Liver (tissue), 8 donors: ENCODE measurements at regions not wholly inside any gene's neighbourhood (a gene's known extent, or its start where the extent isn't known, plus 50 kb on each side); places are given as distances from the start of the nearest gene placed in this dataset.

ENCODE experiments used
- DNase-seq: peaks from one replicate; pipeline ENCODE4 v3.0.0-alpha.2; 2017; ENCODE audit warnings: low spot score
- H3K27ac ChIP-seq, 2 donors: one replicate each; pipeline ENCODE4 v1.7.0; 2013; ENCODE audit warnings: inconsistent platforms in 2 of 2, low read length in 2 of 2, control low read depth in 1 of 2, low read depth in 1 of 2, mild to moderate bottlenecking in 1 of 2
- H3K27me3 ChIP-seq, 4 donors: one replicate each; pipeline versions ENCODE4 v1.6.1 to v1.7.0; 2013; ENCODE audit warnings: low read length in 3 of 4, inconsistent platforms in 1 of 4, mild to moderate bottlenecking in 1 of 4, moderate library complexity in 1 of 4; ENCODE audit not compliant: control insufficient read depth in 4 of 4, insufficient read depth in 4 of 4
- H3K36me3 ChIP-seq, 4 donors: one replicate each; pipeline versions ENCODE4 v1.6.1 to v1.7.0; 2013; ENCODE audit warnings: low read length in 3 of 4, mild to moderate bottlenecking in 3 of 4, low read depth in 1 of 4, moderate library complexity in 1 of 4; ENCODE audit not compliant: control insufficient read depth in 4 of 4, insufficient read depth in 3 of 4
- H3K4me1 ChIP-seq, 4 donors: one replicate each; pipeline versions ENCODE4 v1.6.1 to v1.7.0; 2013; ENCODE audit warnings: low read length in 3 of 4, mild to moderate bottlenecking in 3 of 4, moderate library complexity in 1 of 4; ENCODE audit not compliant: control insufficient read depth in 4 of 4, insufficient read depth in 4 of 4
- H3K4me3 ChIP-seq, 3 donors: one replicate each; pipeline versions ENCODE4 v1.6.1 to v1.7.0; 2013; ENCODE audit warnings: low read length in 3 of 3, control low read depth in 1 of 3, low read depth in 1 of 3, mild to moderate bottlenecking in 1 of 3
- H3K9ac ChIP-seq, 2 donors: one replicate each; pipeline ENCODE4 v1.7.0; 2013; ENCODE audit warnings: low read length in 2 of 2, mild to moderate bottlenecking in 2 of 2, moderate library complexity in 2 of 2, control low read depth in 1 of 2, low read depth in 1 of 2
- H3K9me3 ChIP-seq, 4 donors: one replicate each; pipeline versions ENCODE4 v1.6.1 to v1.7.0; 2013; ENCODE audit warnings: low read length in 3 of 4; ENCODE audit not compliant: control insufficient read depth in 4 of 4
- EGR1 ChIP-seq, 2 donors: IDR thresholded peaks; 2 replicates each; pipeline ENCODE4 v1.6.1; 2016 to 2018; ENCODE audit warnings: antibody characterized with exemption in 2 of 2, low read depth in 2 of 2
- FOXA1 ChIP-seq: IDR thresholded peaks from 2 replicates; pipeline ENCODE4 v1.6.1; 2016; ENCODE audit warnings: antibody characterized with exemption
- FOXA2 ChIP-seq: IDR thresholded peaks from 2 replicates; pipeline ENCODE4 v1.6.1; 2016; ENCODE audit warnings: antibody characterized with exemption
- GABPA ChIP-seq, 2 donors: IDR thresholded peaks in 1 of 2; conservative IDR thresholded peaks in 1 of 2; 2 replicates each; pipeline ENCODE4 v1.6.1; 2016; ENCODE audit warnings: antibody characterized with exemption in 2 of 2, mild to moderate bottlenecking in 1 of 2, moderate library complexity in 1 of 2
- HNF4A ChIP-seq, 2 donors: conservative IDR thresholded peaks; 2 replicates each; pipeline ENCODE4 v1.6.1; 2016; ENCODE audit warnings: antibody characterized with exemption in 2 of 2, mild to moderate bottlenecking in 2 of 2
- HNF4G ChIP-seq: IDR thresholded peaks from 2 replicates; pipeline ENCODE4 v1.6.1; 2016; ENCODE audit warnings: antibody characterized with exemption
- JUND ChIP-seq, 2 donors: IDR thresholded peaks; 2 replicates each; pipeline ENCODE4 v1.6.1; 2016; ENCODE audit warnings: antibody characterized with exemption in 2 of 2
- NR2F2 ChIP-seq: IDR thresholded peaks from 2 replicates; pipeline ENCODE4 v1.6.1; 2016; ENCODE audit warnings: antibody characterized with exemption
- RAD21 ChIP-seq, 2 donors: IDR thresholded peaks; 2 replicates each; pipeline ENCODE4 v1.6.1; 2016; ENCODE audit warnings: antibody characterized with exemption in 2 of 2, mild to moderate bottlenecking in 2 of 2
- RXRA ChIP-seq, 2 donors: IDR thresholded peaks; 2 replicates each; pipeline ENCODE4 v1.6.1; 2017 to 2018; ENCODE audit warnings: antibody characterized with exemption in 2 of 2, mild to moderate bottlenecking in 1 of 2
- TAF1 ChIP-seq: conservative IDR thresholded peaks from 2 replicates; pipeline ENCODE4 v1.6.1; 2016; ENCODE audit warnings: antibody characterized with exemption, mild to moderate bottlenecking
- YY1 ChIP-seq: IDR thresholded peaks from 2 replicates; pipeline ENCODE4 v1.6.1; 2016; ENCODE audit warnings: antibody characterized with exemption, mild to moderate bottlenecking
- WGBS: extraction: QIAGEN DNeasy Blood & Tissue Kit; methylation state at CpG from one replicate; pipeline ENCODE4 v1.1.7; 2013; 5-methylcytosine and 5-hydroxymethylcytosine counted together
- TF ChIP-seq, protein P1 (sequence below): IDR thresholded peaks from 2 replicates; pipeline ENCODE4 v1.6.1; 2016; ENCODE audit warnings: antibody characterized with exemption
- TF ChIP-seq, protein P2 (sequence below): IDR thresholded peaks from 2 replicates; pipeline ENCODE4 v1.6.1; 2016; ENCODE audit warnings: antibody characterized with exemption
- TF ChIP-seq, protein P3 (sequence below): fragments of 150-350 bp; IDR thresholded peaks from 2 replicates; pipeline ENCODE4 v1.5.1; 2017; ENCODE audit warnings: improper control_type of control experiment, low read depth, low read length; ENCODE audit not compliant: missing input control
- TF ChIP-seq, protein P4 (sequence below): IDR thresholded peaks from 2 replicates; pipeline ENCODE4 v1.6.1; 2016; ENCODE audit warnings: antibody characterized with exemption
- TF ChIP-seq, protein P5 (sequence below): IDR thresholded peaks from 2 replicates; pipeline ENCODE4 v1.6.1; 2016; ENCODE audit warnings: antibody characterized with exemption, mild to moderate bottlenecking
- donor health status: healthy.
- donor health status: healthy.
- donor health status: healthy.
- donor health status: healthy.
- donor health status: healthy.

DNA sequence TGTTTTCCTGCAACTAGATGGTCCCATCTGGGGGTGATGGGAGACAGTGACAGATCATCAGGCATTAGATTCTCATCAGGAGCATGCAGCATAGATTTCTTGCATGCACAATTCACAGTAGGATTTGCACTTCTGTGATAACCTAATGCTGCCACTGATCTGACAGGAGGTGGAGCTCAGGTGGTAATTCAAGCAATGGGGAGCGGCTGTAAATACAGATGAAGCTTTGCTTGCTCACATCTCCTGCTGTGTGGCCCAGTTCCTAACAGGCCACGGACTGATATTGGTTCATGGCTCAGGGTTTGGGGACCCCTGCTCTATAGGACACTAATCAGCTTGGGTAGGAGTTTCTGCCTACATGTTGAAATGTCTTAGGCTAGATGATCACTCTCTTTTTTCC lies 320.0 kb downstream of the PRDM2 start:
- Histone ChIP-seq H3K9me3 (peaks cover 0 to 4% (median 0%) of the 10 kb centered on the region in 4 donors), H3K27ac (no peak overlapping the region), H3K9ac (no peak overlapping the region), H3K36me3 (no peaks in the 10 kb centered on the region), H3K4me3 (no peak overlapping the region), H3K4me1 (no peaks in the 10 kb centered on the region), H3K27me3 (peaks cover 0 to 22% (median 3%) of the 10 kb centered on the region in 4 donors)
- WGBS = 71% methylated on average over 2 of the region's 2 CpGs
- TF ChIP-seq GABPA (IDR thresholded peaks at IDR 0.05 in 1 of 2, conservative IDR thresholded peaks at IDR 0.05 in 1 of 2) (no peak), RXRA (IDR thresholded peaks at IDR 0.05) (no peak), TAF1 (no peak), FOXA2 (no peak), HNF4G (no peak), HNF4A (conservative IDR thresholded peaks at IDR 0.05) (no peak), FOXA1 (no peak), YY1 (no peak), EGR1 (IDR thresholded peaks at IDR 0.05; ENCODE audit: low read depth in 2 of 2) (no peak), NR2F2 (no peak), RAD21 (IDR thresholded peaks at IDR 0.05) (no peak), JUND (IDR thresholded peaks at IDR 0.05) (no peak)
- TF ChIP-seq, protein P1, sequence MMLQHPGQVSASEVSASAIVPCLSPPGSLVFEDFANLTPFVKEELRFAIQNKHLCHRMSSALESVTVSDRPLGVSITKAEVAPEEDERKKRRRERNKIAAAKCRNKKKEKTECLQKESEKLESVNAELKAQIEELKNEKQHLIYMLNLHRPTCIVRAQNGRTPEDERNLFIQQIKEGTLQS = no peak
- TF ChIP-seq, protein P2, sequence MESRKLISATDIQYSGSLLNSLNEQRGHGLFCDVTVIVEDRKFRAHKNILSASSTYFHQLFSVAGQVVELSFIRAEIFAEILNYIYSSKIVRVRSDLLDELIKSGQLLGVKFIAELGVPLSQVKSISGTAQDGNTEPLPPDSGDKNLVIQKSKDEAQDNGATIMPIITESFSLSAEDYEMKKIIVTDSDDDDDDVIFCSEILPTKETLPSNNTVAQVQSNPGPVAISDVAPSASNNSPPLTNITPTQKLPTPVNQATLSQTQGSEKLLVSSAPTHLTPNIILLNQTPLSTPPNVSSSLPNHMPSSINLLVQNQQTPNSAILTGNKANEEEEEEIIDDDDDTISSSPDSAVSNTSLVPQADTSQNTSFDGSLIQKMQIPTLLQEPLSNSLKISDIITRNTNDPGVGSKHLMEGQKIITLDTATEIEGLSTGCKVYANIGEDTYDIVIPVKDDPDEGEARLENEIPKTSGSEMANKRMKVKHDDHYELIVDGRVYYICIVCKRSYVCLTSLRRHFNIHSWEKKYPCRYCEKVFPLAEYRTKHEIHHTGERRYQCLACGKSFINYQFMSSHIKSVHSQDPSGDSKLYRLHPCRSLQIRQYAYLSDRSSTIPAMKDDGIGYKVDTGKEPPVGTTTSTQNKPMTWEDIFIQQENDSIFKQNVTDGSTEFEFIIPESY = no peak
- TF ChIP-seq, protein P3, sequence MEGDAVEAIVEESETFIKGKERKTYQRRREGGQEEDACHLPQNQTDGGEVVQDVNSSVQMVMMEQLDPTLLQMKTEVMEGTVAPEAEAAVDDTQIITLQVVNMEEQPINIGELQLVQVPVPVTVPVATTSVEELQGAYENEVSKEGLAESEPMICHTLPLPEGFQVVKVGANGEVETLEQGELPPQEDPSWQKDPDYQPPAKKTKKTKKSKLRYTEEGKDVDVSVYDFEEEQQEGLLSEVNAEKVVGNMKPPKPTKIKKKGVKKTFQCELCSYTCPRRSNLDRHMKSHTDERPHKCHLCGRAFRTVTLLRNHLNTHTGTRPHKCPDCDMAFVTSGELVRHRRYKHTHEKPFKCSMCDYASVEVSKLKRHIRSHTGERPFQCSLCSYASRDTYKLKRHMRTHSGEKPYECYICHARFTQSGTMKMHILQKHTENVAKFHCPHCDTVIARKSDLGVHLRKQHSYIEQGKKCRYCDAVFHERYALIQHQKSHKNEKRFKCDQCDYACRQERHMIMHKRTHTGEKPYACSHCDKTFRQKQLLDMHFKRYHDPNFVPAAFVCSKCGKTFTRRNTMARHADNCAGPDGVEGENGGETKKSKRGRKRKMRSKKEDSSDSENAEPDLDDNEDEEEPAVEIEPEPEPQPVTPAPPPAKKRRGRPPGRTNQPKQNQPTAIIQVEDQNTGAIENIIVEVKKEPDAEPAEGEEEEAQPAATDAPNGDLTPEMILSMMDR = no peak
- TF ChIP-seq, protein P4, sequence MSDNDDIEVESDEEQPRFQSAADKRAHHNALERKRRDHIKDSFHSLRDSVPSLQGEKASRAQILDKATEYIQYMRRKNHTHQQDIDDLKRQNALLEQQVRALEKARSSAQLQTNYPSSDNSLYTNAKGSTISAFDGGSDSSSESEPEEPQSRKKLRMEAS = no peak
- TF ChIP-seq, protein P5, sequence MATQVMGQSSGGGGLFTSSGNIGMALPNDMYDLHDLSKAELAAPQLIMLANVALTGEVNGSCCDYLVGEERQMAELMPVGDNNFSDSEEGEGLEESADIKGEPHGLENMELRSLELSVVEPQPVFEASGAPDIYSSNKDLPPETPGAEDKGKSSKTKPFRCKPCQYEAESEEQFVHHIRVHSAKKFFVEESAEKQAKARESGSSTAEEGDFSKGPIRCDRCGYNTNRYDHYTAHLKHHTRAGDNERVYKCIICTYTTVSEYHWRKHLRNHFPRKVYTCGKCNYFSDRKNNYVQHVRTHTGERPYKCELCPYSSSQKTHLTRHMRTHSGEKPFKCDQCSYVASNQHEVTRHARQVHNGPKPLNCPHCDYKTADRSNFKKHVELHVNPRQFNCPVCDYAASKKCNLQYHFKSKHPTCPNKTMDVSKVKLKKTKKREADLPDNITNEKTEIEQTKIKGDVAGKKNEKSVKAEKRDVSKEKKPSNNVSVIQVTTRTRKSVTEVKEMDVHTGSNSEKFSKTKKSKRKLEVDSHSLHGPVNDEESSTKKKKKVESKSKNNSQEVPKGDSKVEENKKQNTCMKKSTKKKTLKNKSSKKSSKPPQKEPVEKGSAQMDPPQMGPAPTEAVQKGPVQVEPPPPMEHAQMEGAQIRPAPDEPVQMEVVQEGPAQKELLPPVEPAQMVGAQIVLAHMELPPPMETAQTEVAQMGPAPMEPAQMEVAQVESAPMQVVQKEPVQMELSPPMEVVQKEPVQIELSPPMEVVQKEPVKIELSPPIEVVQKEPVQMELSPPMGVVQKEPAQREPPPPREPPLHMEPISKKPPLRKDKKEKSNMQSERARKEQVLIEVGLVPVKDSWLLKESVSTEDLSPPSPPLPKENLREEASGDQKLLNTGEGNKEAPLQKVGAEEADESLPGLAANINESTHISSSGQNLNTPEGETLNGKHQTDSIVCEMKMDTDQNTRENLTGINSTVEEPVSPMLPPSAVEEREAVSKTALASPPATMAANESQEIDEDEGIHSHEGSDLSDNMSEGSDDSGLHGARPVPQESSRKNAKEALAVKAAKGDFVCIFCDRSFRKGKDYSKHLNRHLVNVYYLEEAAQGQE = no peak
- DNase-seq = no peak

DNA sequence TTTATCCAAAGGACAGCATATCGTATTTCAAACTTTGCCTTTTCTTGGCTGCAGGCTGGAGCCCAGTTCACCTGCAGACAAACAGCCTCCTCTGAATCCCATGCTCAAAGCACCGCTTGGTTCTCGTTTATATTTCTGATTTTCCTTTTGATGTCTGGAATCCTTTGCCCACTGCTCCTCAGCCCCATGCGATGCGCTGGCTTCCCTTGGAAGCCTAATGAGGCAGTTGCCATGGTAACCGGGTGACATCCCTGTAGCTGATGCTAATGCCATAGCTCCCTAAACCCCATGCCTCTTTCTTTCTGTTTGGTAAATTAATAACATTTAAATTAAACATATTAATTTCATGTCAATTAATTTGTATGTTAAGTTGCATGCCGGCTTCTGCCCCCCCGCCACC lies 327.1 kb downstream of the PRDM2 start:
- TF ChIP-seq RAD21 (IDR thresholded peaks at IDR 0.05) = no peak
- Histone ChIP-seq H3K9me3 (peaks cover 0 to 6% (median 0%) of the 10 kb centered on the region in 4 donors), H3K4me3 (no peak overlapping the region), H3K9ac (no peak overlapping the region), H3K4me1 (no peaks in the 10 kb centered on the region), H3K36me3 (no peaks in the 10 kb centered on the region), H3K27me3 (peaks cover 0 to 10% (median 1%) of the 10 kb centered on the region in 4 donors), H3K27ac (no peak overlapping the region)
- WGBS = 69% methylated on average over 8 of the region's 8 CpGs
- DNase-seq = no peak
